Tibial nerve (tissue), 4 donors: ENCODE measurements at regions not wholly inside any gene's neighbourhood (a gene's known extent, or its start where the extent isn't known, plus 50 kb on each side); places are given as distances from the start of the nearest gene placed in this dataset.

Experiments
- CTCF ChIP-seq, 5 experiments: fragments of 200-600 bp in 3 of 5; fragments of 450-650 bp in 2 of 5; sonication (generic) in 3 of 5; IDR thresholded peaks; one replicate each; pipeline ENCODE4 v1.5.1; 2016 to 2019; ENCODE audit warnings: antibody characterized with exemption in 5 of 5, mild to moderate bottlenecking in 3 of 5, moderate library complexity in 2 of 5
- EP300 ChIP-seq, 2 donors: sonication (generic); formaldehyde crosslinking; IDR thresholded peaks; one replicate each; pipeline ENCODE4 v1.6.1; 2017; ENCODE audit warnings: antibody characterized with exemption in 2 of 2, mild to moderate bottlenecking in 1 of 2
- POLR2A ChIP-seq, 2 donors: fragments of 450-650 bp; IDR thresholded peaks; one replicate each; pipeline ENCODE4 v1.6.1; 2017; ENCODE audit warnings: antibody characterized with exemption in 2 of 2, mild to moderate bottlenecking in 2 of 2, moderate library complexity in 2 of 2

DNA sequence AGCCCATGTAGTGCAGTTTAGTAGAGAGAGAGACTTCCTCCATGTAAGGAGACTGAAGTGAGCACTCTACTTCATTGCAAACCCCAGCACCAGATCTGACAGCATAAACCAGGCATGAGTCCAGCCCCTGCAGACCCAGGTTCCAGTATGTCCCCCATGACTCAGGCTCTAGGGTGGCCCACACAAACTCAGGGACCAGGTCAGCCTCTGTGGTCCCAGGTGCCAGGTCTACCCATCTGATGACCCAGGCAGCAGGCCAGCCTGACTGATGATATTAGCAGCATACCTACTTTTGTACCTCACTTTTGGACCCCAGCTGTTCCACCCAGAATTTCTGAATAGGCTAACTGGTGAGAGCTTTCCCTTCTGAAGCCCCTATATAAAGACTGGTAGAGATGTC, 647.8 kb downstream of the ANXA1 start:
- TF ChIP-seq CTCF (IDR thresholded peaks at IDR 0.05) (no peak), POLR2A (IDR thresholded peaks at IDR 0.05) (no peak), EP300 (IDR thresholded peaks at IDR 0.05) (no peak)
